ENCODE measurements at regions not wholly inside any gene's neighbourhood (a gene's known extent, or its start where the extent isn't known, plus 50 kb on each side); places are given as distances from the start of the nearest gene placed in this dataset.

GRCh38 chr5:93809430-93809829, 68.0 kb upstream of the POU5F2 start:
- intact Hi-C loops (cut with DNase I): no loop called here
- no peak for DNase-seq

GRCh38 chr5:93807846-93808245, 66.4 kb upstream of the POU5F2 start:
- intact Hi-C loops (cut with DNase I): no loop called here
- DNase-seq: no peak

- intact Hi-C loops (cut with DNase I): no loop called here
- no peak for DNase-seq
Measured at GRCh38 chr5:93805616-93806379, 64.4 kb upstream of the POU5F2 start.

GRCh38 chr5:93800988-93801811, 59.8 kb upstream of the POU5F2 start:
- peak in 3 of 10 donors; percentile 13 to 63 (median 21) for DNase-seq

GRCh38 chr5:93794954-93795353, 53.6 kb upstream of the POU5F2 start:
- DNase-seq: peak in 1 of 10 donors; percentile 24
- intact Hi-C loops (cut with DNase I): no loop called here

More at GRCh38 chr5:93800988-93801811, 59.8 kb upstream of the POU5F2 start:
- intact Hi-C loops (cut with DNase I): loop anchor here (2.0 kb wide), 2 partner anchors 194 to 220 kb away; partner anchors contain the start of gene NR2F1-AS1

- intact Hi-C loops (cut with DNase I): no loop called here
- DNase-seq: no peak
Measured at GRCh38 chr5:93793159-93793781, 51.9 kb upstream of the POU5F2 start.

GRCh38 chr5:93791518-93791972, 50.1 kb upstream of the POU5F2 start:
- intact Hi-C loops (cut with DNase I): no loop called here
- DNase-seq: no peak

Data from posterior cingulate gyrus (tissue), 11 donors.